Esophagus muscularis mucosa (tissue), 4 donors: ENCODE measurements at regions not wholly inside any gene's neighbourhood (a gene's known extent, or its start where the extent isn't known, plus 50 kb on each side); places are given as distances from the start of the nearest gene placed in this dataset.

ENCODE experiments used
- DNase-seq: peaks from one replicate; pipeline ENCODE4 v3.0.0-alpha.2; 2017; ENCODE audit errors: extremely low spot score
- H3K27ac ChIP-seq, 4 donors: fragments of 200-600 bp; sonication (generic); replicated peaks in 1 of 4; 1 replicate in 3 of 4; 2 replicates in 1 of 4; pipeline ENCODE4 v1.5.1; 2016 to 2019; ENCODE audit warnings: mild to moderate bottlenecking in 1 of 4
- H3K27me3 ChIP-seq, 4 donors: fragments of 200-600 bp; sonication (generic); one replicate each; pipeline versions ENCODE4 v1.5.1 to v1.6.0; 2016 to 2019
- H3K36me3 ChIP-seq, 4 donors: fragments of 200-600 bp; sonication (generic); one replicate each; pipeline ENCODE4 v1.5.1; 2016 to 2019
- H3K4me1 ChIP-seq, 4 donors: fragments of 200-600 bp; sonication (generic); one replicate each; pipeline ENCODE4 v1.5.1; 2016 to 2019
- H3K4me3 ChIP-seq, 4 donors: fragments of 200-600 bp; sonication (generic); 1 replicate in 2 of 4; 2 replicates in 2 of 4; pipeline ENCODE4 v1.5.1; 2016 to 2019; ENCODE audit warnings: mild to moderate bottlenecking in 4 of 4, moderate library complexity in 1 of 4
- H3K9me3 ChIP-seq, 4 donors: fragments of 200-600 bp; sonication (generic); 1 replicate in 3 of 4; 2 replicates in 1 of 4; pipeline ENCODE4 v1.5.1; 2016 to 2019
- EP300 ChIP-seq: sonication (generic); formaldehyde crosslinking; IDR thresholded peaks from one replicate; pipeline ENCODE4 v1.6.1; 2017; ENCODE audit warnings: antibody characterized with exemption
- POLR2A ChIP-seq: fragments of 450-650 bp; IDR thresholded peaks from one replicate; pipeline ENCODE4 v1.6.1; 2017; ENCODE audit warnings: antibody characterized with exemption, moderate library complexity, mild to moderate bottlenecking, low read depth
- POLR2AphosphoS5 ChIP-seq, 2 donors: sonication (generic); formaldehyde crosslinking; IDR thresholded peaks; one replicate each; pipeline ENCODE4 v1.6.1; 2017; ENCODE audit warnings: antibody characterized with exemption in 2 of 2
- WGBS: methylation state at CpG from one replicate; pipeline ENCODE4 v1.1.5; 2018; 5-methylcytosine and 5-hydroxymethylcytosine counted together
- intact Hi-C: fragments of 100-400 bp; cut with DNase I; formaldehyde crosslinking; loops from one replicate; pipeline ENCODE4 v1.15.1; 2023
- TF ChIP-seq, protein P1 (sequence below), 3 experiments: fragments of 200-600 bp in 2 of 3; fragments of 450-650 bp in 1 of 3; sonication (generic) in 2 of 3; IDR thresholded peaks; one replicate each; pipeline ENCODE4 v1.5.1; 2017 to 2019; ENCODE audit warnings: antibody characterized with exemption in 3 of 3, mild to moderate bottlenecking in 2 of 3, moderate library complexity in 1 of 3

DNA sequence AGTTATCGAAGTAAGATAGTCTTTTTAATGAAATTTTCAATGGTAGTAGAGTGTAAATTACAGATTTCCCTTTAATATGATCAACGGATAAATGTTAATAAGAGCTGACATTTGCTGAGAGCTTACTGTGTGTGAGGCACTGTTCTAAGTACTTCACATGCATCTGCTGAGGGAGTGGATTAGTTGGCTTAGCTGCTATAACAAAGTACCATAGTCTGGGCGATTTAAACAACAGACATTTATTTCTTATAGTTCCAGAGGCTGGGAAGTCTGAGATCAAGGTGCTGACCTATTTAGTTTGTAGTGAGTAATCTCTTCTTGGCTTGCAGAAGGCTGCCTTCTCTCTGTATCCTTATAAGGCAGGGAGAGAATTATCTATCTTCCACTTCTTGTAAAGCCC, 174.3 kb downstream of the CEP135 start:
- Histone ChIP-seq H3K27me3 (no peaks in the 10 kb centered on the region), H3K36me3 (no peaks in the 10 kb centered on the region), H3K27ac (no peak overlapping the region), H3K4me3 (no peak overlapping the region), H3K9me3 (no peaks in the 10 kb centered on the region), H3K4me1 (no peaks in the 10 kb centered on the region)
- WGBS, result 85% methylated on average over 3 of the region's 3 CpGs
- intact Hi-C loops, result no loop called here
- TF ChIP-seq POLR2AphosphoS5 (IDR thresholded peaks at IDR 0.05), result no peak
- TF ChIP-seq POLR2A, result no peak
- TF ChIP-seq, protein P1, sequence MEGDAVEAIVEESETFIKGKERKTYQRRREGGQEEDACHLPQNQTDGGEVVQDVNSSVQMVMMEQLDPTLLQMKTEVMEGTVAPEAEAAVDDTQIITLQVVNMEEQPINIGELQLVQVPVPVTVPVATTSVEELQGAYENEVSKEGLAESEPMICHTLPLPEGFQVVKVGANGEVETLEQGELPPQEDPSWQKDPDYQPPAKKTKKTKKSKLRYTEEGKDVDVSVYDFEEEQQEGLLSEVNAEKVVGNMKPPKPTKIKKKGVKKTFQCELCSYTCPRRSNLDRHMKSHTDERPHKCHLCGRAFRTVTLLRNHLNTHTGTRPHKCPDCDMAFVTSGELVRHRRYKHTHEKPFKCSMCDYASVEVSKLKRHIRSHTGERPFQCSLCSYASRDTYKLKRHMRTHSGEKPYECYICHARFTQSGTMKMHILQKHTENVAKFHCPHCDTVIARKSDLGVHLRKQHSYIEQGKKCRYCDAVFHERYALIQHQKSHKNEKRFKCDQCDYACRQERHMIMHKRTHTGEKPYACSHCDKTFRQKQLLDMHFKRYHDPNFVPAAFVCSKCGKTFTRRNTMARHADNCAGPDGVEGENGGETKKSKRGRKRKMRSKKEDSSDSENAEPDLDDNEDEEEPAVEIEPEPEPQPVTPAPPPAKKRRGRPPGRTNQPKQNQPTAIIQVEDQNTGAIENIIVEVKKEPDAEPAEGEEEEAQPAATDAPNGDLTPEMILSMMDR (IDR thresholded peaks at IDR 0.05), result no peak
- no peak for TF ChIP-seq EP300
- DNase-seq, result no peak

DNA sequence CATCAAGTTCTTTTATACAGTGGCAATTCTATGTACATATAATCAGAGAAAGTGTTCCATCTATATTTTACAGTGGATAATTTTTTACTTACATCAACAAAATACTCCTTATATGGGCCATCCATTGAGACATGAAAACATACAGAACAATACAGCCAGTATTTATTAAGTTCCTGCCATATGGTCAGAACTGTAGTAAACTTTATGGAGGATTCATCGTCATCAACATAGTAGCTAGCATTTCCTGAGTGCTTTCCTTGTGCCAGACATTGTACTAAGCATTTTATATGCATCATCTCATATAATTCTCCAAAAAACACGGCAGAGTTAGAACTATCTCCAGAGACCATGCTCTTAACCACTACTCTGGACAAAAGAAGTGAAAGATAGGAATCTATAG, 170.1 kb downstream of the CEP135 start:
- Histone ChIP-seq H3K9me3 (no peaks in the 10 kb centered on the region), H3K36me3 (no peaks in the 10 kb centered on the region), H3K27ac (no peak overlapping the region), H3K4me3 (no peak overlapping the region), H3K27me3 (no peaks in the 10 kb centered on the region), H3K4me1 (no peaks in the 10 kb centered on the region)
- TF ChIP-seq, protein P1 (IDR thresholded peaks at IDR 0.05), result no peak
- TF ChIP-seq POLR2AphosphoS5 (IDR thresholded peaks at IDR 0.05) (no peak), POLR2A (no peak), EP300 (no peak)
- DNase-seq, result no peak
- 71% methylated on average over 2 of the region's 2 CpGs for WGBS
- intact Hi-C loops, result no loop called here

DNA sequence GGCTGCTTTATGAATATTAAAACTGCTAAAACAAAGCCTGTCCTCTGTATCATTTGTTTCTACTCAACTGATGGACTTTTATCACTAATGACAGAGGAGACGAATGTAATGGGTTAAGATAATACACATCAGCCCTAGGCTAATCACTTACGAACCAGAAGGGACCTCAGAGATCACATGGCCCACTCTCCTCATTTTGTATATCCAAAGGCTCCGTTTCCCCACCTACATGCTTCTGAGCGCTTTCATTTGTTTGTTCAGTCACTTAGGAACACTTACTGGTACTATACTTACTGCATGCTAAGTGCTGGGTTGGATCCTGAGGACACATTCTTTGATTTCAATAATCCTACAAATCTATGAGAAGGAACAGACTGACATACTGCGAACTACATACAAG, 169.3 kb downstream of the CEP135 start:
- intact Hi-C loops, result no loop called here
- TF ChIP-seq, protein P1 (IDR thresholded peaks at IDR 0.05), result no peak
- no peak for TF ChIP-seq POLR2A
- no peak for TF ChIP-seq POLR2AphosphoS5 (IDR thresholded peaks at IDR 0.05)
- no peak for TF ChIP-seq EP300

DNA sequence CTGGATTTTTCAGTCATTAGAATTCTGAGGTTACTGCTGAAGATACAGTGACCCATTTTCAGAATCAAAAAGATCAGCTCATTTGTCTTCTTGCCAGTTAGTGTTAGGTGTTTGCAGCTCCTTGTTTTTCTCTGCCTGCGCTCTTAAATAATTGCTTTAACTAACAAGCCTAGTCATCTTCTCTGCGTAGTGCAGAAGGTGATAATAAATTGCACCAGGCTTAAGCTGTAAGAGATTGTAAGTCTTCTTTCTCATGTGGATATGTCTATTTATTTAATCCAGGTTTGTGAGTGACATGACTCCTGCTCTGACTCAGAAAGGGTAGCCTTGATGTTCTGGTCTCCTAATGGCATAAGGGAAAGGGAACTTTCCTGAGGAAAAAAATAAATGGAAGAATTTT, 167.2 kb downstream of the CEP135 start:
- intact Hi-C loops, result no loop called here
- Histone ChIP-seq H3K4me3 (no peak overlapping the region), H3K27me3 (no peaks in the 10 kb centered on the region), H3K27ac (no peak overlapping the region), H3K36me3 (no peaks in the 10 kb centered on the region), H3K9me3 (no peaks in the 10 kb centered on the region), H3K4me1 (no peaks in the 10 kb centered on the region)
- no peak for DNase-seq
- WGBS, result 45% methylated on average over 2 of the region's 2 CpGs
- TF ChIP-seq, protein P1 (IDR thresholded peaks at IDR 0.05), result no peak
- TF ChIP-seq POLR2AphosphoS5 (IDR thresholded peaks at IDR 0.05) (no peak), POLR2A (no peak), EP300 (no peak)

More for the DNA sequence above, 169.3 kb downstream of the CEP135 start:
- 89% methylated on average over 5 of the region's 5 CpGs for WGBS
- no peak overlapping the region for H3K4me3 ChIP-seq
- H3K4me1 ChIP-seq, result no peaks in the 10 kb centered on the region
- no peak overlapping the region for H3K27ac ChIP-seq
- no peaks in the 10 kb centered on the region for H3K27me3 ChIP-seq
- DNase-seq, result no peak
- H3K36me3 ChIP-seq, result no peaks in the 10 kb centered on the region
- H3K9me3 ChIP-seq, result no peaks in the 10 kb centered on the region

DNA sequence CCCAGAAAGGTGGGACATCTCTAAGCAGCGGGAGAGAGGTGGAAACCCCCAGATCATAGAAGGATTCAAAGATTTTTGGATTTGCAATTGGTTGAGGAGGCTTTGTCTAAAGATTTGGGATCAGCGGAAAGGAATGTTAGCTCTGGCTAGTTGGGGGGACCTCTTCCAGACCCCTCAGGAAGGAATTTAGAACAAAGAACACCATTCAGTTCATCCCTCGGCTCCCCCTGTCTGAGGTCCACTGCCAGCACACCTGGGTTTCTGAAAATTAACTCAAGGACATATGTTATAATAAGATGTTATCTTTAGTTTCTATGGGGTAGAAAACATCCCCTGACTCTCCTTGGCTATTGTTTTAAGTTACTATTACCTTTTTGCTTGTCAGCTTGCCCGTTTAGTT, 163.6 kb downstream of the CEP135 start:
- intact Hi-C loops, result no loop called here
- no peak overlapping the region for H3K4me3 ChIP-seq
- H3K9me3 ChIP-seq, result no peaks in the 10 kb centered on the region
- TF ChIP-seq POLR2A, result no peak
- no peak for TF ChIP-seq POLR2AphosphoS5 (IDR thresholded peaks at IDR 0.05)
- no peak for TF ChIP-seq EP300
- TF ChIP-seq, protein P1 (IDR thresholded peaks at IDR 0.05), result no peak
- DNase-seq, result no peak
- H3K27ac ChIP-seq, result no peak overlapping the region
- no peaks in the 10 kb centered on the region for H3K36me3 ChIP-seq
- WGBS, result 91% methylated on average over 4 of the region's 4 CpGs
- no peaks in the 10 kb centered on the region for H3K27me3 ChIP-seq
- no peaks in the 10 kb centered on the region for H3K4me1 ChIP-seq
